ENCODE measurements at regions not wholly inside any gene's neighbourhood (a gene's known extent, or its start where the extent isn't known, plus 50 kb on each side); places are given as distances from the start of the nearest gene placed in this dataset.
"Not testable (repeated sequence)": the region's sequence is repeated elsewhere in the genome, so short reads cannot be mapped to it uniquely, and the experiment has no call there.

GRCh38 chr6:6997263-6998193, 110.2 kb upstream of the RREB1 start:
- CTCF ChIA-PET, result no interaction called here
- no peak for DNase-seq
- H3K9me3 Mint-ChIP-seq (ENCODE audit: insufficient read depth), result no peaks in the 10 kb centered on the region

GRCh38 chr6:6998194-6998569, 109.6 kb upstream of the RREB1 start:
- H3K9me3 Mint-ChIP-seq (ENCODE audit: insufficient read depth), result no peaks in the 10 kb centered on the region
- H3K36me3 Mint-ChIP-seq (ENCODE audit: low read depth), result no peaks in the 10 kb centered on the region
- no peak for ATAC-seq
- H3K27ac Mint-ChIP-seq, result no peak overlapping the region
- peaks cover 6% of the 10 kb centered on the region for H3K27me3 Mint-ChIP-seq (ENCODE audit: low read depth)
- no peak for DNase-seq
- CTCF ChIA-PET, result no interaction called here
- POLR2A ChIA-PET, result no interaction called here
- H3K4me1 Mint-ChIP-seq (ENCODE audit: low read depth), result no peaks in the 10 kb centered on the region
- H3K4me3 Mint-ChIP-seq, result no peak overlapping the region

More at GRCh38 chr6:6997263-6998193, 110.2 kb upstream of the RREB1 start:
- POLR2A ChIA-PET, result no interaction called here
- no peak for ATAC-seq
- Mint-ChIP-seq H3K27ac (no peak overlapping the region), H3K4me1 (ENCODE audit: low read depth) (no peaks in the 10 kb centered on the region), H3K27me3 (ENCODE audit: low read depth) (peaks cover 6% of the 10 kb centered on the region), H3K36me3 (ENCODE audit: low read depth) (no peaks in the 10 kb centered on the region), H3K4me3 (no peak overlapping the region)

GRCh38 chr6:7000825-7001777, 106.7 kb upstream of the RREB1 start:
- Mint-ChIP-seq H3K4me1 (ENCODE audit: low read depth) (no peaks in the 10 kb centered on the region), H3K4me3 (no peak overlapping the region), H3K9me3 (ENCODE audit: insufficient read depth) (no peaks in the 10 kb centered on the region), H3K27ac (no peak overlapping the region), H3K36me3 (ENCODE audit: low read depth) (no peaks in the 10 kb centered on the region), H3K27me3 (ENCODE audit: low read depth) (peaks cover 9% of the 10 kb centered on the region)
- CTCF ChIA-PET, result interaction anchor here (0.9 kb wide), 1 partner anchor 44 kb away, joined by 3 read pairs; no protein-coding TSS in a partner anchor
- DNase-seq (no peak), ATAC-seq (no peak)
- POLR2A ChIA-PET, result no interaction called here

GRCh38 chr6:7003041-7003440, 104.7 kb upstream of the RREB1 start:
- no peak for DNase-seq
- Mint-ChIP-seq H3K4me1 (ENCODE audit: low read depth) (no peaks in the 10 kb centered on the region), H3K4me3 (no peak overlapping the region), H3K27ac (no peak overlapping the region), H3K36me3 (ENCODE audit: low read depth) (no peaks in the 10 kb centered on the region), H3K27me3 (ENCODE audit: low read depth) (peaks cover 4% of the 10 kb centered on the region), H3K9me3 (ENCODE audit: insufficient read depth) (no peaks in the 10 kb centered on the region)
- POLR2A ChIA-PET, result no interaction called here
- no peak for ATAC-seq
- CTCF ChIA-PET, result no interaction called here

GRCh38 chr6:7004581-7005297, 103.0 kb upstream of the RREB1 start:
- CTCF ChIA-PET, result no interaction called here

GRCh38 chr6:7006515-7007191, 101.1 kb upstream of the RREB1 start:
- CTCF ChIA-PET, result no interaction called here
- Mint-ChIP-seq H3K4me3 (no peak overlapping the region), H3K9me3 (ENCODE audit: insufficient read depth) (no peaks in the 10 kb centered on the region), H3K27ac (no peak overlapping the region), H3K36me3 (ENCODE audit: low read depth) (no peaks in the 10 kb centered on the region), H3K4me1 (ENCODE audit: low read depth) (no peaks in the 10 kb centered on the region), H3K27me3 (ENCODE audit: low read depth) (peaks cover 3% of the 10 kb centered on the region)
- POLR2A ChIA-PET, result no interaction called here
- ATAC-seq (no peak), DNase-seq (no peak)

More at GRCh38 chr6:7004581-7005297, 103.0 kb upstream of the RREB1 start:
- Mint-ChIP-seq H3K36me3 (ENCODE audit: low read depth) (no peaks in the 10 kb centered on the region), H3K4me1 (ENCODE audit: low read depth) (no peaks in the 10 kb centered on the region), H3K4me3 (no peak overlapping the region), H3K9me3 (ENCODE audit: insufficient read depth) (no peaks in the 10 kb centered on the region), H3K27me3 (ENCODE audit: low read depth) (peaks cover 3% of the 10 kb centered on the region), H3K27ac (no peak overlapping the region)
- ATAC-seq, result no peak
- POLR2A ChIA-PET, result no interaction called here
- no peak for DNase-seq

- no peaks in the 10 kb centered on the region for H3K36me3 Mint-ChIP-seq (ENCODE audit: low read depth)
- ATAC-seq, result no peak
- CTCF ChIA-PET, result interaction anchor here (0.7 kb wide), 1 partner anchor 205 kb away, joined by 3 read pairs; no protein-coding TSS in a partner anchor
Observed at GRCh38 chr6:7008451-7008988, 99.2 kb upstream of the RREB1 start.

GRCh38 chr6:7016226-7016625, 91.5 kb upstream of the RREB1 start:
- CTCF ChIA-PET, result no interaction called here
- ATAC-seq, result no peak
- no peaks in the 10 kb centered on the region for H3K36me3 Mint-ChIP-seq (ENCODE audit: low read depth)
- H3K4me1 Mint-ChIP-seq (ENCODE audit: low read depth), result no peaks in the 10 kb centered on the region
- no peaks in the 10 kb centered on the region for H3K9me3 Mint-ChIP-seq (ENCODE audit: insufficient read depth)
- no peak for DNase-seq
- H3K27ac Mint-ChIP-seq, result no peak overlapping the region
- H3K27me3 Mint-ChIP-seq (ENCODE audit: low read depth), result peaks cover 8% of the 10 kb centered on the region
- H3K4me3 Mint-ChIP-seq, result no peak overlapping the region
- POLR2A ChIA-PET, result no interaction called here

More at GRCh38 chr6:7008451-7008988, 99.2 kb upstream of the RREB1 start:
- POLR2A ChIA-PET, result no interaction called here
- Mint-ChIP-seq H3K4me3 (no peak overlapping the region), H3K27me3 (ENCODE audit: low read depth) (peaks cover 6% of the 10 kb centered on the region), H3K27ac (no peak overlapping the region), H3K4me1 (ENCODE audit: low read depth) (no peaks in the 10 kb centered on the region), H3K9me3 (ENCODE audit: insufficient read depth) (no peaks in the 10 kb centered on the region)
- DNase-seq, result no peak

- H3K27me3 Mint-ChIP-seq (ENCODE audit: low read depth), result no peaks in the 10 kb centered on the region
- no peak overlapping the region for H3K27ac Mint-ChIP-seq
- H3K4me1 Mint-ChIP-seq (ENCODE audit: low read depth), result no peaks in the 10 kb centered on the region
- H3K9me3 Mint-ChIP-seq (ENCODE audit: insufficient read depth), result no peaks in the 10 kb centered on the region
- no peaks in the 10 kb centered on the region for H3K36me3 Mint-ChIP-seq (ENCODE audit: low read depth)
- ATAC-seq (no peak), DNase-seq (no peak)
- ChIA-PET CTCF (no interaction called here), POLR2A (no interaction called here)
- H3K4me3 Mint-ChIP-seq, result no peak overlapping the region
Observed at GRCh38 chr6:7021301-7021700, 86.5 kb upstream of the RREB1 start.

- Mint-ChIP-seq H3K27ac (no peak overlapping the region), H3K36me3 (ENCODE audit: low read depth) (no peaks in the 10 kb centered on the region), H3K4me1 (ENCODE audit: low read depth) (no peaks in the 10 kb centered on the region), H3K4me3 (no peak overlapping the region), H3K27me3 (ENCODE audit: low read depth) (peaks cover 14% of the 10 kb centered on the region), H3K9me3 (ENCODE audit: insufficient read depth) (no peaks in the 10 kb centered on the region)
- POLR2A ChIA-PET, result no interaction called here
- no peak for DNase-seq
- CTCF ChIA-PET, result no interaction called here
- no peak for ATAC-seq
Observed at GRCh38 chr6:7025861-7026260, 81.9 kb upstream of the RREB1 start.

- H3K4me3 Mint-ChIP-seq; H3K9me3 Mint-ChIP-seq (ENCODE audit: insufficient read depth): not testable (repeated sequence)
Observed at GRCh38 chr6:7028963-7029362, 78.8 kb upstream of the RREB1 start.

More at GRCh38 chr6:7028963-7029362, 78.8 kb upstream of the RREB1 start:
- POLR2A ChIA-PET; ATAC-seq; H3K36me3 Mint-ChIP-seq (ENCODE audit: low read depth); DNase-seq; H3K4me1 Mint-ChIP-seq (ENCODE audit: low read depth); H3K27ac Mint-ChIP-seq: not testable (repeated sequence)
- CTCF ChIA-PET, result interaction anchor here (0.6 kb wide), 1 partner anchor 8 kb away, joined by 3 read pairs; no protein-coding TSS in a partner anchor
- peaks cover 20% of the 10 kb centered on the region for H3K27me3 Mint-ChIP-seq (ENCODE audit: low read depth)

Data from activated CD8-positive, alpha-beta T cell treated with anti-CD3 and anti-CD28 coated beads, Interleukin-2, amount 10 ng/mL, durations not matched to agents 7 days and 5 days (primary cell).